ENCODE measurements at regions not wholly inside any gene's neighbourhood (a gene's known extent, or its start where the extent isn't known, plus 50 kb on each side); places are given as distances from the start of the nearest gene placed in this dataset.
A peak's percentile ranks its signal among the peaks of the same experiment; 100 is the strongest.

DNA sequence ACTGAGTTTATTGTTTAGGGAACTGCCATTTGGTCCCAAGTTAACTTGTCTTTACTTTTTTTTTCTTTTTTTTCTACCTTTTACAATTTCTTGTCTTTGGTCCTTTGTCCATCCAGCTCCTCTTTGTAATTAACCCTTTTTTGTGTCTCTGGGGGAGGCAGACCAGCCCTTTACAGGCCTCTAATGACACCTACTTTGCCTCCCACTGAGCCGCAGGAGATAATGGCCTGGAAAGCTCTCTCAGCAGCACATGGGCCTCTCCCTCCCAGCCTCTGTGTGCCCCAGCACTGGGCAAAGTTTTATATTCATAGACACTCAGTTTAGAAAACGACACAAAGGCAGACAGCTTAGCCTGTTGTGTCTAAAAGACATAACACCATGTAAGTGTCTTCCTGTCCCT, 480.4 kb downstream of the SOX6 start:
- 85 to 90% methylated on average over 2 of the region's 2 CpGs for WGBS, 2 donors
- Histone ChIP-seq H3K27ac (no peak overlapping the region), H3K4me3 (no peak overlapping the region), H3K36me3 (no peaks in the 10 kb centered on the region), H3K9me3 (peaks cover 0 to 5% (median 0%) of the 10 kb centered on the region in 11 donors), H3K4me1 (no peaks in the 10 kb centered on the region), H3K27me3 (no peaks in the 10 kb centered on the region)
- TF ChIP-seq, protein P1, sequence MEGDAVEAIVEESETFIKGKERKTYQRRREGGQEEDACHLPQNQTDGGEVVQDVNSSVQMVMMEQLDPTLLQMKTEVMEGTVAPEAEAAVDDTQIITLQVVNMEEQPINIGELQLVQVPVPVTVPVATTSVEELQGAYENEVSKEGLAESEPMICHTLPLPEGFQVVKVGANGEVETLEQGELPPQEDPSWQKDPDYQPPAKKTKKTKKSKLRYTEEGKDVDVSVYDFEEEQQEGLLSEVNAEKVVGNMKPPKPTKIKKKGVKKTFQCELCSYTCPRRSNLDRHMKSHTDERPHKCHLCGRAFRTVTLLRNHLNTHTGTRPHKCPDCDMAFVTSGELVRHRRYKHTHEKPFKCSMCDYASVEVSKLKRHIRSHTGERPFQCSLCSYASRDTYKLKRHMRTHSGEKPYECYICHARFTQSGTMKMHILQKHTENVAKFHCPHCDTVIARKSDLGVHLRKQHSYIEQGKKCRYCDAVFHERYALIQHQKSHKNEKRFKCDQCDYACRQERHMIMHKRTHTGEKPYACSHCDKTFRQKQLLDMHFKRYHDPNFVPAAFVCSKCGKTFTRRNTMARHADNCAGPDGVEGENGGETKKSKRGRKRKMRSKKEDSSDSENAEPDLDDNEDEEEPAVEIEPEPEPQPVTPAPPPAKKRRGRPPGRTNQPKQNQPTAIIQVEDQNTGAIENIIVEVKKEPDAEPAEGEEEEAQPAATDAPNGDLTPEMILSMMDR (IDR thresholded peaks at IDR 0.05): no peak
- ATAC-seq: no peak
- intact Hi-C loops (cut with DNase I): no loop called here
- no peak for DNase-seq

DNA sequence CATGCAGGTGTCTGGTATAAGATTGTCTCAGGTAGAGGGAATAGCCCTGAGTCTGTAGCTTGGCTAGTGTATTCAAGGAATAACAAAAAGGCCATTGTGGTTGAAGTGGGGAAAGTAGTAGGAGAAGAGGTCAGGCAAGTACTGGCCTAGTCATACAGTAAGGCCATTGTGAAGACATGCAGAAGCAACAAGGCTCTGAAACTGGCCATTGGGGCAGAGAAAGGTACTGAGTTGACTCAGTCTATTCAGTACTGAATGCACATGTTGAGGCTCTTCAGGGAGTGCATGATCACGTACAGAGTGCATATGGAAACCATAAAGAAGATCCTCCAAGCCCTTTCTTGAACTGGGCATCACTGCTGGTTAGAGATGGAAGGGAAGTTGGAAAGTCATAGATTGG, 477.6 kb downstream of the SOX6 start:
- 88 to 100% methylated on average over 1 of the region's 1 CpG for WGBS, 2 donors
- no peaks in the 10 kb centered on the region for H3K36me3 ChIP-seq
- TF ChIP-seq, protein P1 (IDR thresholded peaks at IDR 0.05): no peak

DNA sequence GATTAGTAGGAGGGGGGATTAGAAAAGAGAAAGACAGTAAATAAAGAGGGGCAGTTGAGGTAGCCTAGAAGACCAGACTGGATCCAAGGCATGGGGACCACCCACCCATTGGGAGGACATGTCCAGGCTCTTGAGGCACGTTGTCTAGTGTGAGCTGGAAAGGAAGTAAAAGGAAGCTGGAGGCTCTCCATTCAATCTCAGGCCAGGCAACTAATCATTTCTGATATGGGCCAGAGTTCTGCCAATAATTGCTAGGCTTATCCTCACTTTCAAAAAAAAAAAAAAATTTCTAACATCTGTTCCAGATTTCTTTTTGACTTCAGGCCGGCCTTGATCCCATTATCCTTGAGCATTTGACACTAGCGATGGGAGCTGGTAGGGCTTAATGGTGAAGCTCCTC, 476.1 kb downstream of the SOX6 start:
- Histone ChIP-seq H3K36me3 (no peaks in the 10 kb centered on the region), H3K27ac (no peak overlapping the region), H3K4me3 (no peak overlapping the region), H3K27me3 (no peaks in the 10 kb centered on the region), H3K4me1 (peaks cover 3 to 30% (median 17%) of the 10 kb centered on the region in 9 donors), H3K9me3 (no peaks in the 10 kb centered on the region)
- intact Hi-C loops (cut with DNase I): no loop called here
- WGBS, 2 donors: 61 to 84% methylated on average over 3 of the region's 3 CpGs
- ATAC-seq (no peak), DNase-seq (no peak)
- TF ChIP-seq, protein P1 (IDR thresholded peaks at IDR 0.05): no peak

More for the DNA sequence above, 477.6 kb downstream of the SOX6 start:
- H3K4me3 ChIP-seq: no peak overlapping the region
- no peak overlapping the region for H3K27ac ChIP-seq
- no peaks in the 10 kb centered on the region for H3K9me3 ChIP-seq
- intact Hi-C loops (cut with DNase I): no loop called here
- ATAC-seq: no peak
- DNase-seq: no peak
- peaks cover 0 to 14% (median 6%) of the 10 kb centered on the region in 9 donors for H3K4me1 ChIP-seq
- H3K27me3 ChIP-seq: no peaks in the 10 kb centered on the region

DNA sequence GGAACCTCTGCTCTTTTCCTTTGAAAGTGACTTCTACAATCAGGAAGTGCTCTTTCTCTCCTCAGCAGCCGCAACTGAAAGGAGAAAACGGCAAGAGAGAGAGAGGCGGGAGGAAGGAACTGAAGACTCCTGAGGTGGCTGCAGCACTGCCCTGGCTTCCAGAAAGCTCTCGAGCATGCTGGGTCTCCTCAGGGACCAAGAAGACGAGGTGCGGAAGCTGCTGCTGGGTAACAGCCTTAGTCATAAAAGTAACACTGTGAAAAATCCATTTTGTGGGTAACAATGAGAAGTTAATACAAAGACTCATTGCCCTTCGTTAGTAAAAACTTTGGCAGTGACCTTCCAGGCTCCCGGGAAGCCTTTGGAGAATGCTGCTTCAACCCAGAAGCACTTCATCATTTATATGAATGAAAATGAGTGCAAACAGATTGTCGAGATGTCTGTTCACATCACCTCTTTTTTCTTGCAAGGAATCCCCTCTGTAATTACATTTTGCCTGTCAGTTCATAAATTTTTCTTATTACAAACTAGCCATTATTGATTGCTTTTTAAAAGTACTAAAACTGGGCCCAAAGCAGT, 473.4 kb downstream of the SOX6 start:
- peaks cover 3 to 32% (median 17%) of the 10 kb centered on the region in 9 donors for H3K4me1 ChIP-seq
- no peak overlapping the region for H3K4me3 ChIP-seq
- DNase-seq (no peak), ATAC-seq (peak in 2 of 8 donors; percentile 35 to 43)
- 52 to 64% methylated on average over 9 of the region's 9 CpGs for WGBS, 2 donors
- TF ChIP-seq, protein P1 (IDR thresholded peaks at IDR 0.05): no peak
- no peaks in the 10 kb centered on the region for H3K36me3 ChIP-seq
- intact Hi-C loops (cut with DNase I): no loop called here
- H3K27me3 ChIP-seq: no peaks in the 10 kb centered on the region
- H3K27ac ChIP-seq: peak overlapping the region in 8 of 10 donors; percentile 32 to 72 (median 65)
- no peaks in the 10 kb centered on the region for H3K9me3 ChIP-seq

Data from heart right ventricle (tissue), 16 donors.